Stimulated activated CD8-positive, alpha-beta memory T cell treated with anti-CD3 and anti-CD28 coated beads, Interleukin-15, amount 100 ng/mL, for 1 hour (primary cell): ENCODE measurements at regions not wholly inside any gene's neighbourhood (a gene's known extent, or its start where the extent isn't known, plus 50 kb on each side); places are given as distances from the start of the nearest gene placed in this dataset.

Source experiments
- DNase-seq: peaks from one replicate; pipeline ENCODE4 v3.0.0-alpha.2; 2020; ENCODE audit warnings: low read depth

DNA sequence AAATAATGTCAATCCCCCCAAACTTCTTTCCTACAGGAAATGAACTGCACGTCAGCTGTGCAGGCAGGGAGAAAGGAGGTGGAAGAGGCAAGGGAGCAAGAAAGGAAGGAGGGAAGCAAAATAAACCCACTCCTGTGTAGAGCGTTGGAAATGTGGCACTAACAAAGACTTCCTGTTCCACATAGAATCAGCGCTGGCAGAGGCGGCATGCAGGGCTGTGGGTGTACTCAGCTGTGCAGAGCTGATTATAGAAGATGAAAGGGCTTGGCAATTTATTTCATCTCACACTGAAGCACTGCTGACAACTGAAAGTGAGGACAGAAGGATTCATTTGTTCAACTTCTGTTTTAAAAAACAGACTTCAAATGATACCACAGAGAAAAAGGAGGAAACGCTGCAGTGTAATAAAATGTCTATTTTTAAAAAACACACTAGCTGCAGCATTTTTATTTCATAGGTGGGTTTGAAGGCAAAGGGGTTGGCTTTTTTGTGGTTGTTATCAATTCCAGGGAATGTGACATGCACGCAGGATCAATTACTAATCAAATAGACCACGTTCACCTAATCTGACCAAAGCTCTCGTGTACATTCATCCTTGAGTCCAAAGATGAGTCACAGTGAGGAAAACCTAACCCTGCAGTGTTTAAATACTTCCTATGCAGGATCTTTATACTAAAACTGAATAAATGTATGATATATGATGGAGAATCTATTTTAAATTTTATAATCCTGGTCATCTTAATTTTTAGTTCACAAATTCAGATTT lies 583.5 kb downstream of the ZNF608 start:
- no peak for DNase-seq

DNA sequence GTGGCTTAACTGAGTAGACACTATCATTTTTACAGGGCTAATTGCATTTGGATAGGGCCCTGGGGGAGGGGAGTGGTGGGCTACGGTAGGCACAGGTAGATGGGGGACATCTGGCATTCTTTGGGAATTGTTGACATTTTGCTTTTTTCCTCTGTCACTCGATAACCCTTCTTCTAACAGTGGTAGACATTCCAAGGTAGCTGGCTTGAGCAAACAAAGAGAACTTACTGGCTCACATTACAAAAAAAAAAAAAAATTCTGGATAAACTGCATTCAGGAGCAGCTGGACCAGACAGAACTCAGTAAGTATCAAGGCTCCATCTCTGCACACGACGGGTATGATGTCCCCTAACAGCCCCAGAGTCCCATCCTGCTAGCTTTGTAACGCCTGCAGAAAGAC lies 585.2 kb downstream of the ZNF608 start:
- no peak for DNase-seq

DNA sequence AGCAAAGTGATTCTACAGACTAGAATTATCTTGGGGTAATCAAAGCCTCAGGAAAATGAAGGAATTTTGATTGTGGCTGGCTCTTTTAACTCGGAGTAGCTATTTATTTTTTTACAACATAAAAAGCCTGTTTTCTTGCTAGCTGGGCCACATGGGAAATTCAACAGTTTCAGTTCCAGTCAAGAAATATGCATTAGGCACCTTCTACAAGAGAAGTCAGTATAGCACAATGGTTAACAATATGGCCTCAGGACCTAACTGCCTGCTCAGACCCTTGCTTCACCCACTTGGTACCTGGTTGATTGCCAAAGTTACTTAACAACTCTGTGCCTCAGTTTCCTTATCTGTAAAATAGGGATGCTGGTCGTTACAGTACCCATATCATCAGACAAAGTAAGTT lies 586.2 kb downstream of the ZNF608 start:
- no peak for DNase-seq

DNA sequence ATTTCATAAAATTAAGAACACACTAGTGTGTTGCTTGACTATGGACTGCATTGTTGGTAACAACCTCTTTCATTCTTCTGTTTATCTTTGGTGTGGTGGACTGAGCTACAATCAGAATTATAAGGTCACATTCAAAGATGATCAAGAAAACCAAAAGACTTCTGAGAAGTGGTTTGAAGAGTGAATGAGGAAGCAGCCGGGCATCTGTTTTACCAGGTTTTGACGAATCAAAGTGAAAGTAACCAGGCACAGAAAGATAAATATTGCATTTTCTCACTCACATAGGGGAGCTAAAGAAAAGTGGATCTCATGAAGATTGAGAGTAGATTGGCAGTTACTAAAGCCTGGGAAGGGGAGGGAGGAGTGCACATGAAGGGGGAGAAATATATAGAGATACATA lies 589.1 kb downstream of the ZNF608 start:
- no peak for DNase-seq

DNA sequence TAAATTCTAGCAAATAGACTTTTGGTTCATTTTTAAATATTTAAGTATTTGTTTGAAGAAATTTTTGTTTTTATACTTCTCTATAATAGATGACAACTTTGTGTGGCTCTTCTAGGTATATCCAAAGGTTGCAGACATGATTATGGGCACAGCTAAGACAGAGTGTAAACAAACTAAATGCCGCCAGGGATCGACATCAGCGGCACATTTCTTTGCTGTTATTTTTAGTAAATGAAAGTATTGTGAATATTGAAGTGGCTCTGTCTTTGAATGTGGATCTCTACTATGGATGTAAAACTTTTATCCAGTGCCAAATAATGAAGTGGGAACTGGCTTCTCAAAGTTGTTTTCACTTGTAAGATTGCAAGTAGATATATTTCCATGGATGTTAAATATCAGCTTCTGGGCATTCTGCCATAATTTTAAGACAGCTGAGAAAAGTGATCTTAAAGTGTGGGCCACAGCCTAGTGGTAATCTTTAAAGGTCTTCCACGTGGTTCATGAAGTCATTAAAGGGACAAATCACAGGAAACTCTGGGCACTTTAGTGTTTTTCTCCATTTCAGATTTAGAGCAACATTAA lies 589.9 kb downstream of the ZNF608 start:
- DNase-seq = no peak

DNA sequence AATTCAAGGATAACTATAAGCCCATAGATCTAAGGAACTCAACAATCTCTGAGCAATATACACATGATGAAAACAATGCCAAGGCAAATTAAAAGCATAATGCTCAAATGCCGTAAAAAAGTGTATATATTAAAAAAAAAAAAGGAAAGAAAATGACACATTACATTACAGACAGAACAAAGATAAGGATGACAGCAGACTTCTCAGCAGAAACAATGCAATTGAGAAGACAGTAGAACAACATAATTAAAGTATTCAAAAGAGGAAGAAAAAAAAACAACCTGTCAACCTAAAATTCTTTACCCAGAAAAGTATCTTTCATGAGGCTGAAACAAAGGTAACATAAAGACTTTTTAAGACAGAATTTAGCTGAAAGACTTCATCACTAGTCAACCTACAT lies 591.7 kb downstream of the ZNF608 start:
- no peak for DNase-seq

DNA sequence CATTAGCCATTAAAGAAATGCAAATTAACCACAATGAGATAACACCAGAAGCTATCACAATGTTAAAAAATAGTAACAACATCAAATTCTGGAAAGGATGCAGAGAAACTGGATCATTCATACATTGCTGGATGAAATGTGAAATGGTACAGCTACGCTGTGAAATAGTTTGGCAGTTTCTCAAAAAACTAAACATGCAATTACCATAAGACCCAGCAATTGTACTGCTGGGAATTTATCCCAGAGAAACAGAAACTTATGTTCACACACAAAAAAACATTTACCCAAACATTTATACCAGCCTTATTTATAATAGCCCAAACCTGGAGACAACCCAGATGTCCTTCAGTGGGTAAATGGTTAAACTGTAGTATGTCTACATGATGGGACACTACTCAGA lies 592.9 kb downstream of the ZNF608 start:
- DNase-seq = no peak

DNA sequence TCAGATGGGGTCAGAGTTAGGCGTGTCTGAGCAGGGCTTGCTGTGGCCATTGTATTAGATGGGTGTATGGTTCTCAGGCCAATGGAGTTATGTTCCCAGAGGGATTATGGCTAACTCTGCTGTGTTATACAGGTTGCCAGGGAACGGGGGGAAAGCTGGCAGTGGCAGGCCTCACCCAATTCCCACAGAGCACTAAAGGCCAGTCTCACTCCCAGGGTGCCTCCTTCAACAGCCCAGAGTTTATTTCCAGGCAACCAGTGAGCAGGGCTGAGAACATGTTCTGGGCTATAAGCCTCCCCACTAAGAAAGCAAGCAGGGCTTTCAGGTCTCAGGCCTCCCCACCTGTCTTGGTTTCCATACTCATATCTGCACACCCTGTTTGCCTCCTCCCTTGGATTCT lies 597.9 kb downstream of the ZNF608 start:
- no peak for DNase-seq

DNA sequence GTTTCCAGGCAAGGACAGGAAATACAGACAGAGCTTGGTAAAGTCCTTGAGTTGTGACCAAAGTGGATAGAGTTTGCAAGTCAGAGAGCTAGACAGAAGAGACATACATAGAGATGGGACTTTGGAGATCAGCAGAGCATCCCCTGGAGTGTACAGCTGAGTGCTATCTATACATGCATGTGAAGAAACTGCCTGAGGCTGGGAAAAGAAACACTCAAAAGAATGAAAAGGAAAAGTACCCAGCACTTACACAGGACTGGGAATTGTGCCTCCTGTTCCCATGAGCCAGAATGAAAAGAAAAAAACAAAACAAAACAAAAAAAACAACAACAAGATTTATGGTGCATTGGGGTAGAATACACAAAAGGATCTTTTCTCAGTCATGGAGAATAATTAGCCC lies 606.4 kb downstream of the ZNF608 start:
- no peak for DNase-seq

DNA sequence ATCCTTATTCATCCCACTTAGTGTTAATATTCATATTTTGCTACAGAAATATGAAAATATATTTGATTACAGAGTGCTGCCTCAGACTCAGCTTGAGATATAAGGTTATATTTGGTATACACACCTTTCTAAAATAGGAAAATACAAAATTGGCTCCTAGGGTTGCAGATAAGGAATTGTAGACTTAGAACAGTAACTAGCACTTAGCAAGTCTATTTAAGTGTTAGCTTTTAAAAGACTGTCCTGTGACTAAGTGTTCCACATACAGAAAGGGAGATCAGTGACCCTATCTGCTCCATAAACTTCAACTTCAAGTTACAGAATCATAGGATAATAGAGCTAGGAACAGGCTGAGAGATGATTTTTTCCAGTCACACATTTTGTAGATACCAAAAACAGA lies 607.0 kb downstream of the ZNF608 start:
- no peak for DNase-seq

DNA sequence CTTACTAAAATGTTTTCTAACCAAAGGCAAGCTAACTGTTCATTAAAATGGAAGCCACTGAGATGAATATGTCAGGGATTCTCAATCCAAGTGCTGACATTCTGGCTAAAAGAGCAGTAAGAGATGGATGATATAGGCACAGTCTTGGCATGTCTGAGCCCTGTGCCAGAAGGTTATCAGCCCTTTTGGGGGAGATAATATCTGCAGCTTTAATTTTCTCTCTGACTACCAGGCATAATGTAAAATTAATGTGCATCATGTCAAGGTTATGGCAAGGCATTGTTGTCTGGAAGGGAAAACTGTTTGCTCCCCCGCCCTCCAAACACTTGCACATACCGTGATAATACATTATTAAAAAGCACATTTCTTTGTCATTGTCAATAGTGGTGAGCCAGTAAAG lies 609.8 kb downstream of the ZNF608 start:
- no peak for DNase-seq

DNA sequence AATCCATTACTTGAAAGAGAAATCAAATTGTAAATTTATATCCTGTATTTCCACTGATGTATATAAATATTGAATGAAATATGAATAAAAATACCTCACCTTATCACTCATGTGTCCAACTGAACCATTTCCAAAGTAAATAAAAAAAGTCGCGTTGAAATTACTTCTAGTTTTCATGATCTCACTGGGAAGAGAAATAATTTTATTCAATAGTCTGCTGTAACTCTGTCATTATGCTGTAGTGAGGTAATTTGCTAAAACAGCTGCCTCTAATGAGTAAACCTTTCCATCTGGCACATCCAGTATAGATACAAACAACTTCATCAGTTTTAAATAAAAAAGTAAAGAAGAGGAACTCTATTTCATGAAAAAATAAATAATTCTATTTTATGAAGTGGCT lies 611.5 kb downstream of the ZNF608 start:
- no peak for DNase-seq

DNA sequence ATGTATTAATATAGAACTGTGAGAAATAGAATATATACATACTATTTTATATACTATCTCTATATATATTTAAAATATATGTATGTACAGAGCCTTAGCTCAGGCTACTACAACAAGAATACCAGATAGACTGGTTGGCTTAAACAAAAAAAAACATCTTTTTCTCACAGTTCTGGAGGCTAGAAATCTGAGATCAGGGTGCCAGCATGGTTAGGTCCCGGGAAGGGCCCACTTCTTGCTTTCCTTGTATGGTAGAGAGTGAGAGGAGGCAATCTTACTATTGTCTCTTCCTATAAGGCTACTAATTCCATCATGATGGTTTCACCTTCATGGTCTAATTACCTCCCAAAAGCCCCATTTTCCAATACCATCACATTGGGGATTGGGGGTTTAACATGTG lies 613.0 kb downstream of the ZNF608 start:
- no peak for DNase-seq

DNA sequence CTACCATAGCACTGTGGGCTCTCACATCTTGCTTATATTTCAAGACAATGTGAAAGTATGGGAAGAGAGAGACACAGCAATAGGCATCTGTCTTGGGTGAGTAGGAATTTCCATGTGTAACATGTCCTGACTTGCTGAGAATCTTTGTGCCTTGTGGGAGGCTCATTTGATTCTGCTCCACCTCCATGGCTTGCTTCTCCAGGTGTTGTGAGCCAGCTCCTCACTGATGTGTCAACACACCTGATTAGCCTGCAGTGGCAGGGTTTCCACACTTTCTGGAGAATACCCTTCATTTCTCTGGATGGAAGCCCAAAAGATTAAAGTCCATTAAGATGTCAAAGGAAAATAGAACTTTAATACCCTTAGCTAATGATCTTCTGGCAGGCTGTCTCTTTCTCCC lies 613.6 kb downstream of the ZNF608 start:
- no peak for DNase-seq

DNA sequence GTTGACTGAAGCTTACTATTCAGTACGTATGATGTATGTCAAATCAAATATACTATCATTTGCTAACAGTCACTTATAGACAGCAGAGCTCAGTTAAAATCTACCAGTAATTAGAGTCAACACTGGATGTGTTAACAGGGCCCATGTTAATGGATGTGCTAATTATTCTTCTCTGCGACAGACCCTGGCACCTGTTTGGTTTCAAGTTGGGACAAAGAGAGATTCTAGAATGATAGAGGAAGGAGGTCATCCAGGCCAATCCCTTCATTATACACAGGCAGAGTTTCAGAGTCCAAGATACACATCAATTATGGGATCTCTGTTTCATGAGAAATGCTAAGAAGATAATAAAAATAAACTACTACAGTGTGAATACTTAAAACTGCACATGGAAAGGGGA lies 615.0 kb downstream of the ZNF608 start:
- no peak for DNase-seq

DNA sequence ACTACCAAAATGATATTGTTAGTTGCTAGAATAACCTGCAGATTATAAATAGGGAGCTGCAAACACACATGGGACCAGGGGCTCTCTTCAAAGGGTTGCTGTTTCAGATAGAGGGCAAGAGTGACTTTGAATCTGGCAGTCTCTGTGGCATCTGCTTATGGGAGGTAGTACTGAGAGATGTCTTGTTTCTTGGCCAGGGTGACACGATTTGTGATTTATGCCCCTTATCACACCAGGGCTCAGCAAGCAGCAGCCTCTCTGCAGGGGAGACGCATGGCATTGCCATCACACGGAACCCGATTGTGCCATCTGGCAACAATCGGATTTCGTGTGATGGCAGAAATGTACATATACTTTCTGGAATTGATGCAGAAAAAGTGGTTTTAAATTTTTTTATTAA lies 615.6 kb downstream of the ZNF608 start:
- no peak for DNase-seq

DNA sequence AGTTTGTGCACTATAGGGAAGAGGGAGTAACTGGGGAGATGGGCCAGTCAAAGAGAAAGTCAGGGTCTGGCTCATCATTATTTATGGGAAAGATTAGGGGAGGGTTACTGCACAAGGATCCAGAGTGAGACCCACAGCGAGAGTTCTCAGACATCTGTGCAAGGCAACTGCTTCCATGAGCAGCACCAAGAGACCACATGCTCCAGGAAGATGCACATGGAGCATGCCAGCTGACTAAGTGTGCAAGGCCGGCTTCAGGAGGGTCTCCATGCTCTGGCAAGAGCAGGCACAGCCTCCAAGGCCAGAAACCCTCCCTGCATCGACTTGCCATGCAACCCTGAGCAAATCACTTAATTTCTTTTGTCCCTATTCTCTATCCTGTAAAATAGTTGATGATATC lies 616.9 kb downstream of the CSNK1G3 start:
- DNase-seq = no peak

DNA sequence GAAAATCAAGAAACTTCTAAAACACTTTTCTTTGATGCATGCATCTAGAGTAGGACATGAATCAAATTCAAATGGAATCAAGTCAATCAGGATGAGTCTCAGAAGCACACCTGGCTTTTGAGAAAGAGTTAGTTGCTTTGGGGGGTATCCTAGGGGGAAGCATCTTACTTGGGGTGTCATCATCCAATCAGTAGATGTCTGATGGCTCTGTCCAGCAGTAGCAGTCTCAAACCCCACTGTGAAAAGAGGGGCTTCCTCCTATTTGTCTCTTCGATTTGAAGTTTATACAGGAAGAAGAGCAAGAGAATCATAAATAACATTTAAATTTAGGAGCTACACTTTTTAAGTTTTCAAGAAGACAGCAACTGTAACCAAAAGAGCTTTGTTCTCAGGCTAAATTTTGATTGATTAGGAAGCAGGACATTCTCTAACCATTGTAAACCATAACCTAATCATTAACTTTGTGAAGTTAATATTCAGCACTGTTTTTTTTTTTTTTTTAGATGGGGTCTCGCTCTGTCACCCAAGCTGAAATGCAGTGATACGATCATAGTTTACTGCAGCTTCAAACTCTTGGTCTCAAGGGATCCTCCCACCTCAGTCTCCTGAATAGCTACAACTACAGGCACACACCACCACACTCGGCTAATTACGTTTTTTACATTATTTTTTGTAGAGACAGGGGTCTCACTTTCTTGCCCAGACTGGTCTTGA lies 614.7 kb downstream of the CSNK1G3 start:
- DNase-seq = no peak

DNA sequence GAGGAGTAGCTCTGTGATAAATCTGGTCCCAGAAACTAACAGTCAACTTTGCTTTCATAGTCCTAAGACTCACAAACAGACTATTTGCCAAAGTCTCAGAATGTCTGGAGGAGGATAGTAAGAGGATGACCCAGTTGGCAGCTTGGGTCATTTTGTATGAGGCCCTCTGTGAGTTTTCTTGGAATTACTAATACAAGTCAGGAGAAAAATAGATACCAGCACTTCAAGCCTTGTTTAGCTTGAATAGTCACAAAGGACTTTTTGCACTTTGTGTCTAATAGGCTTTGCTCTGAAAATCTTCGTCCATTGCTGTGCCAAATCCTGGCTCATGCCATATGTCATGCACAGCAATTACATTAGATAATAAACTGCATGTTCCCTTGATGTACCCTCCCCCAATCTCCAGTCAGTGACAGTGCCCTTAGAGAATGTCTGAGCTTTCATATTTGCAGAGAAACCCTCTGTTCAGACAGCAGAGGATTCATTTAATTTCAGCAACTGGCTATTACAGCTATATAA lies 612.8 kb downstream of the CSNK1G3 start:
- DNase-seq = no peak

DNA sequence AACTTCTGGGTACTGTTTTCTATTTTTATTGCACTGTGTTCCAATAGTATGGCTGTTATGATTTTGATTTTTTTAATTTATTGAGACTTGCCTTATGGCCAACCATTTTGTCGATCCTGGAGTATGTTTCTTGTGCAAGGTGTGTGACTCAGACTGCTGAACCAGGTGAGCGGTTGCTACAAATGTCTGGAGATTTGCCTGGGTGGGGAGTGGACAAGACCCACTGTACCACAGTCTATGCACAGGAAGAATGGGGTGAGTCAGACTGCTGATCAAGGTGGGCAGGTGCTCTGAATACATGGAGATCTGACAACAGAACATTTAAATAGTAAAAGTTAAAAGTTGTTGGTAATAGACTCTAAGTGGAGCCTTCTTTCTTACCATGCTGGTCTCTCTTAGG lies 609.2 kb downstream of the CSNK1G3 start:
- no peak for DNase-seq

DNA sequence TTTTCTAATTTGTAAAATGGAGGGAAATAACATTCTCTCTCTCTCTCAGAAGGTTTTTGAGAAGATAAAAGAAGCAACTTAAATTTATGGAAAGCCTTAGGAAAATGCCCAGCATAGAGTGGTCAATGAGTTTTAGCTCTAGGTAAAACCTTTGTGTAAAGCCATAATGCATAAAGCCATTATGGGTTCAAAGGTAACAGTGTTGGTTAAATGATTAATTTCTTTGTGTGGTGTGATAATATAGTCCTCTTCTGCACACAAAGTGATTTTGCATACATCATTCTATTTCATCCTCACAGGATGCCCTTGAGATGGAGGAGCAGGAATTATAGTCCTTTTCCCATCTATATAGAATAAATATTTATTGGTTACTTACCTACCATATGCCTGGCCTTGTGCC lies 602.9 kb downstream of the CSNK1G3 start:
- DNase-seq = no peak

DNA sequence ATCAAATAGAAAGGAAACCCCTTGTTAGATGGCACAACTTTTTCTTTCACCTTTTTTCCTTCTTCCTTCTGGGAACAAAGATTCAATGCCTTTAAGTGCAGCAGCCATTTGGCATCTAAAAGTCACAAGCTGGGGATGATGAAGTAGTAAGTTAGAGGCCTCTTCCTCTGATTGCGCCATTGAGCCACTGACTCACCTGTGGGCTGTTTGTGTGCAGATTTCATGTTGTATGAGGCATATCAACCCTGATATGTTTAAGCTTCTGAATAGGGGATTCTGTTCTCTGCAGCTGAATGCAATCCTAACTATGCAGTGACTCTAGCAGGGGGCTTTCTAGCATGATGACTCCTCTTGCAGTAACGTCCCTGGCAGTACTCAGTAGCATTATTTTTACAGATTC lies 599.9 kb downstream of the CSNK1G3 start:
- DNase-seq = no peak

DNA sequence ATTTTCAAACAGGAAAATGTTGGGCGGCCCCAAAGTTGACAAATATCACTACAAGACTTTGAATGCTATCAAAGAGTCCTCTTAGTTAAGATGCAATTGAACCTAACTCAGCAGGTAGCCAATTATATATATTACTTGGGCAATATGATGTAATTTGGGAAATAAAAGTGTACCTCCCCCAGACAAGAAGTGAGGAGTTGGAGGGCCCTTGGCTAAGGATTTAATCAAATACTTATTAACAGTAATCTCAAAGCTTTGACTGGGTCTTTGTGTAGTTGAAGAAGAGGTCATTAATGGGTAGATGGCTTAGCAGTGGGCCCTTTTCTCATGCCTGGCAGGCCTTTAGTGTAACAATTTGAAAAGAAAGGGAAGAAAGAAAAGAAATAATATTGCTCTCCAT lies 599.0 kb downstream of the CSNK1G3 start:
- DNase-seq = no peak
